GM12873 (cell line): ENCODE measurements at regions not wholly inside any gene's neighbourhood (a gene's known extent, or its start where the extent isn't known, plus 50 kb on each side); places are given as distances from the start of the nearest gene placed in this dataset.

Experiments
- CTCF ChIP-seq: IDR thresholded peaks from 2 replicates; pipeline ENCODE4 v1.5.1; 2012; ENCODE audit warnings: low read depth, mild to moderate bottlenecking, moderate library complexity, low read length, control low read depth; ENCODE audit not compliant: insufficient read depth; ENCODE audit errors: missing control alignments

GRCh38 chr2:2993172-2993692 is 384.4 kb downstream of the EIPR1 start:
- TF ChIP-seq CTCF, result no peak

GRCh38 chr2:2992634-2993033 is 385.0 kb downstream of the EIPR1 start:
- no peak for TF ChIP-seq CTCF

DNA sequence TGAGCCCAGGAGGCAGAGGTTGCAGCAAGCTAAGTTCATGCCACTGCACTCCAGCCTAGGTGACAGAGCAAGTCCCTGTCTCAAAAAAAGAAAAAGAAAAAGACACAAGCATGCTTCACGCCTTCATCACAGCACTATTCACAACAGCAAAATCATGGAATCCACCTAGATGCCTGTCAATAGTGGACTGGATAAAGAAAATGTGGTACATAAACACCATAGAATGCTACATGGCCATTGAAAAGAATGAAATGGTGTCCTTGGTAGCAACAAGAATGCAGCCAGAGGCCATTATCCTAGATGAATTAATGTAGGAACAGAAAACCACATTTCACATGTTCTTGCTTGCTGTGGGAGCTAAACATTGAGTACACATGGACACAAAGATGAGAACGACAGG is 392.6 kb downstream of the EIPR1 start:
- TF ChIP-seq CTCF, result no peak

DNA sequence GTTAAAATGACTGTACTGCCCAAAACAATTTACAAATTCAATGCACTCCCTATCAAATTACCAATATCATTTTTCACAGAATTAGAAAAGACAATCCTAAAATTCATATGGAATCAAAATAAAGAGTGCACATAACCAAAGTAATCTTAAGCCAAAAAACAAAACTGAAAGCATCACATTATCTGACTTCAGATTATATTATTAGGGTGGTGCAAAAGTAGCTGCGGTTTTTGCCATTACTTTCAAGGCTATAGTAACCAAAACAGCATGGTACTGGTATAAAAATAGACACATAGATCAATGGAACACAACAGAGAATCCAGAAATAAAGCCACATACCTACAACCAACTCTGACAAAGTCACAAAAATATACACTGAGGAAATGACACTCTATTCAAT is 396.6 kb downstream of the EIPR1 start:
- TF ChIP-seq CTCF, result no peak

GRCh38 chr2:2974982-2975381 is 402.6 kb downstream of the EIPR1 start:
- TF ChIP-seq CTCF, result no peak

DNA sequence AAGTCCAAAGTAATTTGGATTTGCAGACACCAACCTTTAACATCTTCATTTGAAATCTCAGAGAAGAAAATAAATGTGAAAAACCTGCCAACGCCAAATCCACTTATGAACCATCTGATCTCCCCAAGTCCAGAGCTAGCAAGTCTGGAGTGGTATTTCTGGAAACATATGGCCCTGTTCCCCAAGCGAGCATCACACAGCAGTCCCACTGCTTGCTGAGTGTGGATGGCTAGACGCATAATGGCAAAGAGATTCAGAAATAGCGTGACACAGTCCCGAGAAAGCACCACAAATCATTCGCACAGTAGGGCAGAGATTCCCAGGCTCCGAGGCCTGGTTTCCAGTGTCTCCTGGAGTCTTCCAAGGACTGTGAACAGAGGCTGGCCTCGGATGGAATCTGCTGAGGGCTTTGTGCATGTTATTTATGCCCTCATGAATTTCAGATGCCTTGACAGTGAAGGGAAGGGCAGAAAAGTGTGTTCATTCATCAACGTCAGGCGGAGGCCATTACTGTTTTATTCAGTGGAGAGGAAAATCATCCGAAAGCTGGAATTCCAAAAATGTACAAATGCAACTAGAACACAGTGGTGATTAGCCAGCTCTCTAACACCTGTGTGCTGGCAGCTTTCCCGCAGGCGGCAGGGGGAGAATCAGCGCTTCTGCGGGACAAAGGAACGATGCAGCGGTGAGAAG is 417.0 kb downstream of the EIPR1 start:
- TF ChIP-seq CTCF, result no peak

- no peak for TF ChIP-seq CTCF
Measured at GRCh38 chr2:2950403-2950952, 427.1 kb downstream of the EIPR1 start.
